ENCODE measurements at regions not wholly inside any gene's neighbourhood (a gene's known extent, or its start where the extent isn't known, plus 50 kb on each side); places are given as distances from the start of the nearest gene placed in this dataset.

DNA sequence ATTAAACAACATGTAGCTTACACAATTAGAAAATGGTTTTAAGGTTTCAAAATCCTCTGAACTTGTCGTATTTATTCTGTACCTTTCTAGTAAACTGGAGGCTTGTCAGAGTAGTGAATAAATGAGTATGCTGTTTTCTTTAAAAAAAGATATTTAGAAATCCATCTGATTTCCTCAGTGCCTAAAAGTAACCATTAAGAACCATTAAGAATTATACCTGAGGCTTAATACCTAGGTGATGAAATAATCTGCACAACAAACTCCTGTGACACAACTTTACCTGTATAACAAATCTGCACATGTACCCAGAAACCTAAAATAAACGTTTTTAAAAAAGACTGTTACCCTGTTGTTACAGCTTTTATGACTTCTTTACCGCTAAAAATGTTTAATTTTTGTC lies 143.0 kb upstream of the SOX2 start:
- DNase-seq (no peak), FAIRE-seq (no peak)
- intact Hi-C loops (cut with DNase I): no loop called here
- H3K36me3 ChIP-seq (ENCODE audit: control insufficient read depth in 2 of 3, insufficient read depth in 3 of 3, low read length in 3 of 3): no peaks in the 10 kb centered on the region
- no peaks in the 10 kb centered on the region for H3K27me3 ChIP-seq (ENCODE audit: control insufficient read depth, insufficient read depth, low read length)
- no peak overlapping the region for H3K9ac ChIP-seq (ENCODE audit: low read length in 3 of 3)
- TF ChIP-seq CTCF (IDR thresholded peaks at IDR 0.05; ENCODE audit: borderline replicate concordance, extremely low read depth, insufficient read depth): no peak
- H3K4me1 ChIP-seq (ENCODE audit: control insufficient read depth in 2 of 3, insufficient read depth in 2 of 3, low read depth in 1 of 3, low read length in 3 of 3): no peaks in the 10 kb centered on the region
- H3K4me3 ChIP-seq (ENCODE audit: low read length in 3 of 3): no peak overlapping the region
- no peak overlapping the region for H3K27ac ChIP-seq (ENCODE audit: low read depth in 2 of 2, low read length in 2 of 2)
- no peaks in the 10 kb centered on the region for H3K9me3 ChIP-seq (ENCODE audit: control insufficient read depth in 2 of 3, insufficient read depth in 1 of 3, low read length in 3 of 3)

- Histone ChIP-seq H3K4me1 (ENCODE audit: control insufficient read depth in 2 of 3, insufficient read depth in 2 of 3, low read depth in 1 of 3, low read length in 3 of 3) (no peaks in the 10 kb centered on the region), H3K4me3 (ENCODE audit: low read length in 3 of 3) (no peak overlapping the region), H3K27ac (ENCODE audit: low read depth in 2 of 2, low read length in 2 of 2) (no peak overlapping the region), H3K9ac (ENCODE audit: low read length in 3 of 3) (no peak overlapping the region), H3K36me3 (ENCODE audit: control insufficient read depth in 2 of 3, insufficient read depth in 3 of 3, low read length in 3 of 3) (no peaks in the 10 kb centered on the region), H3K27me3 (ENCODE audit: control insufficient read depth, insufficient read depth, low read length) (no peaks in the 10 kb centered on the region), H3K9me3 (ENCODE audit: control insufficient read depth in 2 of 3, insufficient read depth in 1 of 3, low read length in 3 of 3) (no peaks in the 10 kb centered on the region)
- intact Hi-C loops (cut with DNase I): no loop called here
- no peak for FAIRE-seq
- no peak for DNase-seq
- TF ChIP-seq CTCF (IDR thresholded peaks at IDR 0.05; ENCODE audit: borderline replicate concordance, extremely low read depth, insufficient read depth): no peak
Observed at GRCh38 chr3:181568248-181568647, 143.5 kb upstream of the SOX2 start.

DNA sequence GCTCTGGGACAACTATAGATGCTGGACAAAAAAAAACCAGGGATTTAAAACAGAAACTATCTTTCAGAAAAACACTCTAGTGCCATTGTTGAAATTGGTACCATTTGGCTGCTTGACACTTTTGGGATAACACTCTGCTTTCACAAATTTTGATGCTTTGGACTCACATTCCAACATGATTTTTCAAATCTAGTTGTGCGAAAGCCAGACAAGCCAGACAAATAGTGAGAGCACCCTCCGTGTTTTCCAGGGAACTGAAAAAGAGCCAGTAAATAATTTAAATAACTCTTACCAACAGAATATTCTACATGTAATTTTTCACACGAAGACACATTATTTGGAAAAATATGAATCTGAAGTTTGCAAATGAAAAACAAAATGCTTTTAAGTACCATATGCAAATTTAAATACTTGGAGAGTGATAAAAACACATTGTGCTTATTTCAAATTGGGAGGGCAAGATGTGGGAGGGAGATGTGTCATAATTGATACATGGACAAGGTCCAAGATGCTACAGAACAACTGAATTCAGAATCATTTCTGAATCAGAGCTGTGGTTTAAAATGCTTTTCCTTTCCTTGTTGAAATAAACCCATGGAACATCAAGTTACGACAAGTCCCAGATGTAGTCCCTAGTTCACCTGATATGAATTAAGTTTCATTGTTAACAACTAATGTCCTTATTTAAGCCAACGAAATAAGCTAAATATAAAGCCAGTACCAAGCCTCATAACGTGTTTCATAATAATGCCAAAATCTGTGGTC lies 144.2 kb upstream of the SOX2 start:
- TF ChIP-seq CTCF (IDR thresholded peaks at IDR 0.05; ENCODE audit: borderline replicate concordance, extremely low read depth, insufficient read depth): no peak
- no peak overlapping the region for H3K4me3 ChIP-seq (ENCODE audit: low read length in 3 of 3)
- no peak overlapping the region for H3K27ac ChIP-seq (ENCODE audit: low read depth in 2 of 2, low read length in 2 of 2)
- no peaks in the 10 kb centered on the region for H3K4me1 ChIP-seq (ENCODE audit: control insufficient read depth in 2 of 3, insufficient read depth in 2 of 3, low read depth in 1 of 3, low read length in 3 of 3)
- H3K9me3 ChIP-seq (ENCODE audit: control insufficient read depth in 2 of 3, insufficient read depth in 1 of 3, low read length in 3 of 3): no peaks in the 10 kb centered on the region
- no peak for DNase-seq
- no peaks in the 10 kb centered on the region for H3K36me3 ChIP-seq (ENCODE audit: control insufficient read depth in 2 of 3, insufficient read depth in 3 of 3, low read length in 3 of 3)
- no peaks in the 10 kb centered on the region for H3K27me3 ChIP-seq (ENCODE audit: control insufficient read depth, insufficient read depth, low read length)
- intact Hi-C loops (cut with DNase I): no loop called here
- H3K9ac ChIP-seq (ENCODE audit: low read length in 3 of 3): no peak overlapping the region
- no peak for FAIRE-seq

- no peak for DNase-seq
- Histone ChIP-seq H3K9me3 (ENCODE audit: control insufficient read depth in 2 of 3, insufficient read depth in 1 of 3, low read length in 3 of 3) (no peaks in the 10 kb centered on the region), H3K4me3 (ENCODE audit: low read length in 3 of 3) (no peak overlapping the region), H3K27ac (ENCODE audit: low read depth in 2 of 2, low read length in 2 of 2) (no peak overlapping the region), H3K4me1 (ENCODE audit: control insufficient read depth in 2 of 3, insufficient read depth in 2 of 3, low read depth in 1 of 3, low read length in 3 of 3) (no peaks in the 10 kb centered on the region), H3K36me3 (ENCODE audit: control insufficient read depth in 2 of 3, insufficient read depth in 3 of 3, low read length in 3 of 3) (no peaks in the 10 kb centered on the region), H3K9ac (ENCODE audit: low read length in 3 of 3) (no peak overlapping the region), H3K27me3 (ENCODE audit: control insufficient read depth, insufficient read depth, low read length) (no peaks in the 10 kb centered on the region)
- intact Hi-C loops (cut with DNase I): no loop called here
- TF ChIP-seq CTCF (IDR thresholded peaks at IDR 0.05; ENCODE audit: borderline replicate concordance, extremely low read depth, insufficient read depth): no peak
- no peak for FAIRE-seq
Observed at GRCh38 chr3:181565416-181565815, 146.3 kb upstream of the SOX2 start.

All from kidney (tissue), 13 donors.